HCT116 (cell line): ENCODE measurements at regions not wholly inside any gene's neighbourhood (a gene's known extent, or its start where the extent isn't known, plus 50 kb on each side); places are given as distances from the start of the nearest gene placed in this dataset.

Source experiments
- ATAC-seq: fragments of 200-7000 bp; cut with Tn5 transposase; 2 replicates; pipeline ENCODE4 v1.9.1; 2020; ENCODE audit warnings: mild to moderate bottlenecking, moderate library complexity
- BruUV-seq: library from RNA; stranded (reverse); fragments of 400-500 nt; replicated peaks from 2 replicates; lab custom pipeline; 2021; lab: Mats Ljungman, UMichigan
- CTCF ChIA-PET: fragments of 300-600 bp; sonication (Branson Sonifier 250); formaldehyde crosslinking; loops from one replicate; lab custom pipeline; 2021; ENCODE audit warnings: antibody characterized with exemption; lab: Charles Lee
- POLR2A ChIA-PET: fragments of 300-600, 350-600 bp; sonication (Branson Sonifier 250); formaldehyde crosslinking; loops from one replicate; lab custom pipeline; 2021; ENCODE audit warnings: antibody characterized with exemption; lab: Charles Lee
- RAD21 ChIA-PET, 2 experiments: fragments of 300-600 bp; sonication (Branson Sonifier 250); formaldehyde crosslinking; loops; one replicate each; lab custom pipeline; 2023; ENCODE audit warnings: low total read pairs in 2 of 2; ENCODE audit not compliant: uncharacterized antibody in 2 of 2, unreplicated experiment in 2 of 2, low non-redundant PET in 1 of 2; lab: Charles Lee
- DNase-seq: peaks from one replicate; pipeline ENCODE4 v3.0.0-alpha.2; 2010; ENCODE audit warnings: low read depth, low spot score
- H2AFZ ChIP-seq: fragments of 200-600 bp; shearing (Covaris generic), sonication (generic); 2 replicates; pipeline ENCODE4 v1.6.1; 2017; ENCODE audit warnings: low read depth, mixed run types, mixed read lengths, antibody characterized with exemption, low read length; ENCODE audit not compliant: poor library complexity, severe bottlenecking
- H3K27ac ChIP-seq: 2 replicates; pipeline ENCODE4 v1.5.1; 2012; ENCODE audit warnings: low read depth, low read length
- H3K27me3 ChIP-seq: fragments of 200-600 bp; sonication (generic); 2 replicates; pipeline ENCODE4 v1.6.1; 2016; ENCODE audit warnings: mixed run types, low read length, mixed read lengths; ENCODE audit not compliant: insufficient read depth
- H3K36me3 ChIP-seq, 2 experiments: fragments of 200-500 bp in 1 of 2; fragments of 200-600 bp in 1 of 2; sonication (Bioruptor generic) in 1 of 2; sonication (generic) in 1 of 2; 2 replicates each; pipeline versions ENCODE4 v1.5.1 to v1.6.1; 2014 to 2016; ENCODE audit warnings: low read length in 2 of 2, inconsistent platforms in 1 of 2, mixed read lengths in 1 of 2, mixed run types in 1 of 2; ENCODE audit not compliant: insufficient read depth in 2 of 2, control insufficient read depth in 1 of 2
- H3K4me1 ChIP-seq, 2 experiments: fragments of 200-600 bp in 1 of 2; sonication (generic) in 1 of 2; 2 replicates each; pipeline versions ENCODE4 v1.5.1 to v1.6.1; 2012 to 2017; ENCODE audit warnings: low read length in 2 of 2, inconsistent platforms in 1 of 2, mild to moderate bottlenecking in 1 of 2, mixed read lengths in 1 of 2, mixed run types in 1 of 2, moderate library complexity in 1 of 2; ENCODE audit not compliant: insufficient read depth in 2 of 2, control insufficient read depth in 1 of 2
- H3K4me2 ChIP-seq: fragments of 200-600 bp; sonication (generic); 2 replicates; pipeline ENCODE4 v1.6.1; 2017; ENCODE audit warnings: mixed run types, low read length, mixed read lengths
- H3K4me3 ChIP-seq, 2 experiments: fragments of 200-600 bp in 1 of 2; sonication (generic) in 1 of 2; replicated peaks in 1 of 2; 2 replicates each; pipeline ENCODE4 v1.5.1; 2011 to 2016; ENCODE audit warnings: low read length in 2 of 2, control low read depth in 1 of 2, low read depth in 1 of 2, mild to moderate bottlenecking in 1 of 2, mixed read lengths in 1 of 2, mixed run types in 1 of 2
- H3K79me2 ChIP-seq: fragments of 200-600 bp; sonication (generic); 2 replicates; pipeline ENCODE4 v1.6.1; 2017; ENCODE audit warnings: mild to moderate bottlenecking, mixed run types, low read length, moderate library complexity, mixed read lengths; ENCODE audit not compliant: insufficient read depth
- H3K9ac ChIP-seq: fragments of 200-600 bp; sonication (generic); 2 replicates; pipeline ENCODE4 v1.6.1; 2016; ENCODE audit warnings: low read length, mixed read lengths
- H3K9me2 ChIP-seq: fragments of 200-600 bp; sonication (generic), shearing (Covaris generic); 2 replicates; pipeline ENCODE4 v1.6.1; 2017; ENCODE audit warnings: mixed run types, mild to moderate bottlenecking, moderate library complexity; ENCODE audit not compliant: insufficient read depth
- H3K9me3 ChIP-seq, 2 experiments: fragments of 200-500 bp in 1 of 2; fragments of 200-600 bp in 1 of 2; sonication (Bioruptor generic) in 1 of 2; sonication (generic) in 1 of 2; 2 replicates each; pipeline ENCODE4 v1.6.1; 2014 to 2017; ENCODE audit warnings: low read length in 2 of 2, mixed read lengths in 2 of 2, inconsistent platforms in 1 of 2, low read depth in 1 of 2, mild to moderate bottlenecking in 1 of 2, mixed run types in 1 of 2, moderate library complexity in 1 of 2; ENCODE audit not compliant: control insufficient read depth in 1 of 2, insufficient read depth in 1 of 2
- H4K20me1 ChIP-seq: fragments of 200-600 bp; sonication (generic), shearing (Covaris generic); 2 replicates; pipeline ENCODE4 v1.6.1; 2017; ENCODE audit warnings: mixed run types, mild to moderate bottlenecking, moderate library complexity; ENCODE audit not compliant: insufficient read depth
- CBX3 ChIP-seq: IDR thresholded peaks from 2 replicates; pipeline ENCODE4 v1.6.1; 2012; ENCODE audit warnings: low read depth
- JUND ChIP-seq: IDR thresholded peaks from 2 replicates; pipeline ENCODE4 v1.6.1; 2012
- POLR2A ChIP-seq: IDR thresholded peaks from 2 replicates; pipeline ENCODE4 v1.7.0; 2011; ENCODE audit warnings: borderline replicate concordance; ENCODE audit not compliant: insufficient read depth, insufficient read length; ENCODE audit errors: extremely low read depth
- RAD21 ChIP-seq: IDR thresholded peaks from 2 replicates; pipeline ENCODE4 v1.6.1; 2012; ENCODE audit warnings: low read depth, mild to moderate bottlenecking
- REST ChIP-seq: IDR thresholded peaks from 2 replicates; pipeline ENCODE4 v1.6.1; 2012; ENCODE audit warnings: low read depth
- SRF ChIP-seq: IDR thresholded peaks from 2 replicates; pipeline ENCODE4 v1.6.1; 2012; ENCODE audit warnings: low read depth
- ZFX ChIP-seq: fragments of 450-650 bp; IDR thresholded peaks from 2 replicates; pipeline ENCODE4 v1.6.1; 2017
- intact Hi-C: fragments of 100-400 bp; cut with micrococcal nuclease; formaldehyde crosslinking; loops from 2 replicates; pipeline ENCODE4 v1.10.0; 2022
- TF ChIP-seq, protein P1 (sequence below): IDR thresholded peaks from 2 replicates; pipeline ENCODE4 v1.6.1; 2012
- TF ChIP-seq, protein P2 (sequence below): IDR thresholded peaks from 2 replicates; pipeline ENCODE4 v1.6.1; 2011; ENCODE audit warnings: mild to moderate bottlenecking, low read length, moderate library complexity; ENCODE audit not compliant: insufficient replicate concordance; ENCODE audit errors: extremely low read depth

DNA sequence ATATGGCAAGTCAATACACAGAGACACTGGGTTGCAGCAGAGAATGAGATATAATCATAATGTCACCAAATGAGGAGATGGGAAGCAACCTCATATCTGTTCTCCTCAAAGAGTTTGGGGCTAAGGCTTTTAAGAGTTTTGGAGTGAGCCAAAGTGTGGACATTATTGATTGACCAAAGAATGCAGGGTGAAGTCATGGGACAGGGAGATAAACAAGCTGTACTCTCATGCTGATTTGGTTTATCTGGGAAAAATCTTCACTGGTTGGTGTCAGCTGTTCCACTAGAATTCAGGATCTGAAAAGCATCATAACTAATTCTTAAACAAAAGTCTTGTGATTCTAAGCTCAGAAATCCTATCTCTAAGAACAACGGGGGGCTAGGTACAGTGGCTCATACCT, 585.9 kb upstream of the NRP1 start:
- no peak for TF ChIP-seq JUND
- TF ChIP-seq CBX3: no peak
- no peak for TF ChIP-seq SRF
- TF ChIP-seq, protein P1, sequence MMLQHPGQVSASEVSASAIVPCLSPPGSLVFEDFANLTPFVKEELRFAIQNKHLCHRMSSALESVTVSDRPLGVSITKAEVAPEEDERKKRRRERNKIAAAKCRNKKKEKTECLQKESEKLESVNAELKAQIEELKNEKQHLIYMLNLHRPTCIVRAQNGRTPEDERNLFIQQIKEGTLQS: no peak
- no peak for TF ChIP-seq RAD21
- TF ChIP-seq ZFX: no peak
- no peak for TF ChIP-seq REST
- no peak for TF ChIP-seq POLR2A
- TF ChIP-seq, protein P2, sequence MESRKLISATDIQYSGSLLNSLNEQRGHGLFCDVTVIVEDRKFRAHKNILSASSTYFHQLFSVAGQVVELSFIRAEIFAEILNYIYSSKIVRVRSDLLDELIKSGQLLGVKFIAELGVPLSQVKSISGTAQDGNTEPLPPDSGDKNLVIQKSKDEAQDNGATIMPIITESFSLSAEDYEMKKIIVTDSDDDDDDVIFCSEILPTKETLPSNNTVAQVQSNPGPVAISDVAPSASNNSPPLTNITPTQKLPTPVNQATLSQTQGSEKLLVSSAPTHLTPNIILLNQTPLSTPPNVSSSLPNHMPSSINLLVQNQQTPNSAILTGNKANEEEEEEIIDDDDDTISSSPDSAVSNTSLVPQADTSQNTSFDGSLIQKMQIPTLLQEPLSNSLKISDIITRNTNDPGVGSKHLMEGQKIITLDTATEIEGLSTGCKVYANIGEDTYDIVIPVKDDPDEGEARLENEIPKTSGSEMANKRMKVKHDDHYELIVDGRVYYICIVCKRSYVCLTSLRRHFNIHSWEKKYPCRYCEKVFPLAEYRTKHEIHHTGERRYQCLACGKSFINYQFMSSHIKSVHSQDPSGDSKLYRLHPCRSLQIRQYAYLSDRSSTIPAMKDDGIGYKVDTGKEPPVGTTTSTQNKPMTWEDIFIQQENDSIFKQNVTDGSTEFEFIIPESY: no peak
- TF ChIP-seq, all 23 proteins: peak for 0
- no peaks in the 10 kb centered on the region for H4K20me1 ChIP-seq
- CTCF ChIA-PET: no interaction called here

More for the DNA sequence above, 585.9 kb upstream of the NRP1 start:
- Histone ChIP-seq H3K79me2 (no peaks in the 10 kb centered on the region), H3K4me1 (no peaks in the 10 kb centered on the region), H2AFZ (no peak overlapping the region), H3K4me3 (no peak overlapping the region), H3K9me3 (no peaks in the 10 kb centered on the region), H3K4me2 (no peak overlapping the region), H3K36me3 (no peaks in the 10 kb centered on the region), H3K9ac (no peak overlapping the region), H3K27me3 (no peaks in the 10 kb centered on the region), H3K27ac (no peak overlapping the region), H3K9me2 (no peaks in the 10 kb centered on the region)
- no peak for DNase-seq
- ChIA-PET POLR2A (no interaction called here), RAD21 (no interaction called here)
- intact Hi-C loops: no loop called here
- no peak for ATAC-seq
- BruUV-seq: no TSS peak
